Body of pancreas (tissue), 4 donors: ENCODE measurements at regions not wholly inside any gene's neighbourhood (a gene's known extent, or its start where the extent isn't known, plus 50 kb on each side); places are given as distances from the start of the nearest gene placed in this dataset.

Experiments
- POLR2A ChIP-seq, 3 donors: fragments of 450-650 bp; IDR thresholded peaks; one replicate each; pipeline ENCODE4 v1.6.1; 2016; ENCODE audit warnings: antibody characterized with exemption in 3 of 3, mild to moderate bottlenecking in 2 of 3
- TF ChIP-seq, protein P1 (sequence below), 7 experiments: fragments of 450-650 bp in 4 of 7; fragments of 200-600 bp in 3 of 7; sonication (generic) in 3 of 7; IDR thresholded peaks; one replicate each; pipeline ENCODE4 v1.5.1; 2016 to 2019; ENCODE audit warnings: antibody characterized with exemption in 7 of 7

DNA sequence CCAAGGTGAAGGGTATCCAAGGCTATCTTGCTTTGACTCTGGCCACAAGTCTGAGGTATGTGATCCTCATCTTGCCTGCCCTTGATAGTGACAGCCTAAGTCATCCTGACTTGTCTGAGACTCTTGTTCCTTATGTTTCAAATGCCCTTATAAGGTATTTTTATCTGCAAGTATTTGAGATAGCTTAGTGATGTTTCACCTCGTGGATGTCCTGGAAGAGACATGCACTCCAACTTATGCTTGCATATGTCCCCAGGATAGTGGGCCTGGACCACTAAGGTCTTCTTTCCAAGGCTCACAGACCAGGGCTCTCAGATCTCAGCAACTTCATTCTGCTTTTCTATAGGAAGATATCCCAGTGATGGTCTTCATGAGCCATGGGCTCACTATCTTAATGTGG lies 120.5 kb upstream of the WDR1 start:
- TF ChIP-seq, protein P1, sequence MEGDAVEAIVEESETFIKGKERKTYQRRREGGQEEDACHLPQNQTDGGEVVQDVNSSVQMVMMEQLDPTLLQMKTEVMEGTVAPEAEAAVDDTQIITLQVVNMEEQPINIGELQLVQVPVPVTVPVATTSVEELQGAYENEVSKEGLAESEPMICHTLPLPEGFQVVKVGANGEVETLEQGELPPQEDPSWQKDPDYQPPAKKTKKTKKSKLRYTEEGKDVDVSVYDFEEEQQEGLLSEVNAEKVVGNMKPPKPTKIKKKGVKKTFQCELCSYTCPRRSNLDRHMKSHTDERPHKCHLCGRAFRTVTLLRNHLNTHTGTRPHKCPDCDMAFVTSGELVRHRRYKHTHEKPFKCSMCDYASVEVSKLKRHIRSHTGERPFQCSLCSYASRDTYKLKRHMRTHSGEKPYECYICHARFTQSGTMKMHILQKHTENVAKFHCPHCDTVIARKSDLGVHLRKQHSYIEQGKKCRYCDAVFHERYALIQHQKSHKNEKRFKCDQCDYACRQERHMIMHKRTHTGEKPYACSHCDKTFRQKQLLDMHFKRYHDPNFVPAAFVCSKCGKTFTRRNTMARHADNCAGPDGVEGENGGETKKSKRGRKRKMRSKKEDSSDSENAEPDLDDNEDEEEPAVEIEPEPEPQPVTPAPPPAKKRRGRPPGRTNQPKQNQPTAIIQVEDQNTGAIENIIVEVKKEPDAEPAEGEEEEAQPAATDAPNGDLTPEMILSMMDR (IDR thresholded peaks at IDR 0.05), result no peak
- TF ChIP-seq POLR2A (IDR thresholded peaks at IDR 0.05), result no peak
